Hematopoietic multipotent progenitor cell treated with erythropoietin and hydrocortisone succinate and interleukin-3 and kit ligand, for 15 days (in vitro differentiated cells): ENCODE measurements at regions not wholly inside any gene's neighbourhood (a gene's known extent, or its start where the extent isn't known, plus 50 kb on each side); places are given as distances from the start of the nearest gene placed in this dataset.
"Not testable (repeated sequence)": the region's sequence is repeated elsewhere in the genome, so short reads cannot be mapped to it uniquely, and the experiment has no call there.

Experiments used
- DNase-seq: peaks from one replicate; pipeline ENCODE4 v3.0.0-alpha.2; 2015; ENCODE audit warnings: low spot score

GRCh38 chr6:94227741-94228140 is 808.4 kb upstream of the EPHA7 start:
- no peak for DNase-seq

GRCh38 chr6:94217836-94218235 is 798.5 kb upstream of the EPHA7 start:
- no peak for DNase-seq

- no peak for DNase-seq
These were observed 796.2 kb upstream of the EPHA7 start for GRCh38 chr6:94215552-94215951.

- DNase-seq, result no peak
These were observed 793.9 kb upstream of the EPHA7 start for GRCh38 chr6:94213226-94213625.

GRCh38 chr6:94196891-94197290 is 777.5 kb upstream of the EPHA7 start:
- DNase-seq, result no peak

- no peak for DNase-seq
These were observed 770.7 kb upstream of the EPHA7 start for GRCh38 chr6:94190030-94190429.

- DNase-seq, result no peak
These were observed 765.5 kb upstream of the EPHA7 start for GRCh38 chr6:94184666-94185464.

GRCh38 chr6:94177429-94177828 is 758.1 kb upstream of the EPHA7 start:
- DNase-seq, result no peak

GRCh38 chr6:94175465-94175864 is 756.1 kb upstream of the EPHA7 start:
- no peak for DNase-seq

- no peak for DNase-seq
These were observed 744.5 kb upstream of the EPHA7 start for GRCh38 chr6:94163877-94164276.

- no peak for DNase-seq
These were observed 731.5 kb upstream of the EPHA7 start for GRCh38 chr6:94150886-94151285.

- DNase-seq, result no peak
These were observed 725.4 kb upstream of the EPHA7 start for GRCh38 chr6:94144807-94145206.

- not testable (repeated sequence) for DNase-seq
These were observed 717.8 kb upstream of the EPHA7 start for GRCh38 chr6:94137178-94137577.

- no peak for DNase-seq
These were observed 713.7 kb upstream of the EPHA7 start for GRCh38 chr6:94133106-94133505.

- DNase-seq, result no peak
These were observed 711.9 kb upstream of the EPHA7 start for GRCh38 chr6:94131271-94131670.

GRCh38 chr6:94130478-94130877 is 711.1 kb upstream of the EPHA7 start:
- DNase-seq, result no peak

- DNase-seq, result no peak
These were observed 710.6 kb upstream of the EPHA7 start for GRCh38 chr6:94129926-94130325.

GRCh38 chr6:94127716-94128115 is 708.4 kb upstream of the EPHA7 start:
- DNase-seq, result no peak

- DNase-seq, result no peak
These were observed 705.0 kb upstream of the EPHA7 start for GRCh38 chr6:94124333-94124732.

- no peak for DNase-seq
These were observed 701.7 kb upstream of the EPHA7 start for GRCh38 chr6:94121094-94121493.

GRCh38 chr6:94099072-94099471 is 679.7 kb upstream of the EPHA7 start:
- DNase-seq, result no peak

GRCh38 chr6:94095961-94096360 is 676.6 kb upstream of the EPHA7 start:
- no peak for DNase-seq

- no peak for DNase-seq
These were observed 670.6 kb upstream of the EPHA7 start for GRCh38 chr6:94089941-94090340.

- no peak for DNase-seq
These were observed 669.5 kb upstream of the EPHA7 start for GRCh38 chr6:94088870-94089269.
